Prostate gland (tissue), 2 donors: ENCODE measurements at regions not wholly inside any gene's neighbourhood (a gene's known extent, or its start where the extent isn't known, plus 50 kb on each side); places are given as distances from the start of the nearest gene placed in this dataset.

Experiments used
- POLR2A ChIP-seq: fragments of 450-650 bp; IDR thresholded peaks from one replicate; pipeline ENCODE4 v1.6.1; 2016; ENCODE audit warnings: antibody characterized with exemption, mild to moderate bottlenecking
- TF ChIP-seq, protein P1 (sequence below), 4 experiments: fragments of 200-600 bp in 2 of 4; fragments of 450-650 bp in 2 of 4; sonication (generic) in 2 of 4; IDR thresholded peaks; 1 replicate in 3 of 4; 2 replicates in 1 of 4; pipeline ENCODE4 v1.5.1; 2016 to 2019; ENCODE audit warnings: antibody characterized with exemption in 4 of 4, mild to moderate bottlenecking in 2 of 4, moderate library complexity in 2 of 4

DNA sequence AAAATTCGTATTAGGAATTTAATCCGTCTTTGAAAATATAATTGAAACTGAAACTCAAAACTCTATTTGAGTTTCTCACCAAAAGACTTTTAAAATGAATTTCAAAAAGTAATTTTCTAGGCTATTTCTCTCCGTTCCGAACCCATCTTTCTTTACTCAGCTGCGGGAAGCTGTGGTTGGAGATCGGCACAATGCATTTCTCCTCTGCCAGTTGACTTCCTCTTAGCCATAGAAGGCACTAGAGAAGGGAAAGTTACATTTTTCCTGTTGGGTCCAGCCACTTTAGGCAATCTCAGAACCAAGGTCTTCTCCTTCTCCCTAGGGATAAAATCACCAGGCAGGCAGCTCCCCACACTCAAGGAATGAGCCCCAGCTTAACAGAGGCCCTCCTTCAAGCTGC lies 133.6 kb upstream of the COL1A2 start:
- TF ChIP-seq, protein P1, sequence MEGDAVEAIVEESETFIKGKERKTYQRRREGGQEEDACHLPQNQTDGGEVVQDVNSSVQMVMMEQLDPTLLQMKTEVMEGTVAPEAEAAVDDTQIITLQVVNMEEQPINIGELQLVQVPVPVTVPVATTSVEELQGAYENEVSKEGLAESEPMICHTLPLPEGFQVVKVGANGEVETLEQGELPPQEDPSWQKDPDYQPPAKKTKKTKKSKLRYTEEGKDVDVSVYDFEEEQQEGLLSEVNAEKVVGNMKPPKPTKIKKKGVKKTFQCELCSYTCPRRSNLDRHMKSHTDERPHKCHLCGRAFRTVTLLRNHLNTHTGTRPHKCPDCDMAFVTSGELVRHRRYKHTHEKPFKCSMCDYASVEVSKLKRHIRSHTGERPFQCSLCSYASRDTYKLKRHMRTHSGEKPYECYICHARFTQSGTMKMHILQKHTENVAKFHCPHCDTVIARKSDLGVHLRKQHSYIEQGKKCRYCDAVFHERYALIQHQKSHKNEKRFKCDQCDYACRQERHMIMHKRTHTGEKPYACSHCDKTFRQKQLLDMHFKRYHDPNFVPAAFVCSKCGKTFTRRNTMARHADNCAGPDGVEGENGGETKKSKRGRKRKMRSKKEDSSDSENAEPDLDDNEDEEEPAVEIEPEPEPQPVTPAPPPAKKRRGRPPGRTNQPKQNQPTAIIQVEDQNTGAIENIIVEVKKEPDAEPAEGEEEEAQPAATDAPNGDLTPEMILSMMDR (IDR thresholded peaks at IDR 0.05), result no peak
- no peak for TF ChIP-seq POLR2A
